ENCODE measurements at regions not wholly inside any gene's neighbourhood (a gene's known extent, or its start where the extent isn't known, plus 50 kb on each side); places are given as distances from the start of the nearest gene placed in this dataset.

- dilution Hi-C loops (cut with MboI; ENCODE audit: extremely low pct_ligation_motif_present, low sequenced_read_pairs) (no loop called here), intact Hi-C loops (cut with micrococcal nuclease) (no loop called here)
- Histone ChIP-seq H3K27ac (ENCODE audit: insufficient read depth, low read depth, low read length) (no peak overlapping the region), H3K4me2 (ENCODE audit: insufficient read depth, low read length) (no peak overlapping the region), H3K27me3 (ENCODE audit: control insufficient read depth in 2 of 2, insufficient read depth in 2 of 2, low read length in 2 of 2) (no peaks in the 10 kb centered on the region), H2AFZ (ENCODE audit: low read depth, low read length) (no peak overlapping the region), H3K4me3 (replicated peaks in 1 of 3; ENCODE audit: insufficient read depth in 1 of 3, low read depth in 1 of 3, low read length in 3 of 3) (no peak overlapping the region), H3K79me2 (ENCODE audit: control insufficient read depth, insufficient read depth, low read length) (no peaks in the 10 kb centered on the region), H3K36me3 (ENCODE audit: control insufficient read depth in 2 of 2, extremely low read depth in 1 of 2, insufficient read depth in 2 of 2, low read length in 2 of 2) (no peaks in the 10 kb centered on the region), H3K9ac (replicated peaks; ENCODE audit: extremely low read depth, insufficient read depth, low read length) (no peak overlapping the region), H3K4me1 (ENCODE audit: control insufficient read depth, extremely low read depth, insufficient read depth, low read length) (no peaks in the 10 kb centered on the region), H4K20me1 (replicated peaks; ENCODE audit: control insufficient read depth, extremely low read depth, insufficient read depth, low read length) (no peaks in the 10 kb centered on the region), H3K9me1 (replicated peaks; ENCODE audit: control insufficient read depth, extremely low read depth, insufficient read depth, low read length) (no peaks in the 10 kb centered on the region), H3K9me3 (replicated peaks; ENCODE audit: control insufficient read depth, insufficient read depth, low read length) (no peaks in the 10 kb centered on the region)
- BruUV-seq (replicated peaks), result no TSS peak
- FAIRE-seq, result no peak
- ChIA-PET POLR2A (no interaction called here), CTCF (no interaction called here)
- no peak for TF ChIP-seq POLR2AphosphoS5 (IDR thresholded peaks at IDR 0.05; ENCODE audit: insufficient read depth, low read depth, low read length)
- DNase-seq (ENCODE audit: low read depth, low spot score), result no peak
Measured at GRCh38 chr14:36013483-36013882, 163.0 kb downstream of the PTCSC3 start.

- intact Hi-C loops (cut with micrococcal nuclease) (no loop called here), dilution Hi-C loops (cut with MboI; ENCODE audit: extremely low pct_ligation_motif_present, low sequenced_read_pairs) (no loop called here)
- no peak overlapping the region for H3K27ac ChIP-seq (ENCODE audit: insufficient read depth, low read depth, low read length)
- DNase-seq (ENCODE audit: low read depth, low spot score) (no peak), FAIRE-seq (no peak)
- no peaks in the 10 kb centered on the region for H3K9me3 ChIP-seq (replicated peaks; ENCODE audit: control insufficient read depth, insufficient read depth, low read length)
- BruUV-seq (replicated peaks), result no TSS peak
- H3K27me3 ChIP-seq (ENCODE audit: control insufficient read depth in 2 of 2, insufficient read depth in 2 of 2, low read length in 2 of 2), result no peaks in the 10 kb centered on the region
- H3K4me3 ChIP-seq (replicated peaks in 1 of 3; ENCODE audit: insufficient read depth in 1 of 3, low read depth in 1 of 3, low read length in 3 of 3), result no peak overlapping the region
- POLR2A ChIA-PET, result no interaction called here
- no peak overlapping the region for H3K4me2 ChIP-seq (ENCODE audit: insufficient read depth, low read length)
- CTCF ChIA-PET, result no interaction called here
- no peaks in the 10 kb centered on the region for H3K4me1 ChIP-seq (ENCODE audit: control insufficient read depth, extremely low read depth, insufficient read depth, low read length)
- H3K9ac ChIP-seq (replicated peaks; ENCODE audit: extremely low read depth, insufficient read depth, low read length), result no peak overlapping the region
- no peak for TF ChIP-seq MYC (IDR thresholded peaks at IDR 0.05; ENCODE audit: low read depth, low read length)
- no peak for TF ChIP-seq GATA2 (IDR thresholded peaks at IDR 0.05; ENCODE audit: insufficient read depth, insufficient read length, low read depth, low read length)
- TF ChIP-seq MAX (IDR thresholded peaks at IDR 0.05; ENCODE audit: insufficient read depth, insufficient read length), result no peak
- TF ChIP-seq EZH2 (IDR thresholded peaks at IDR 0.05; ENCODE audit: borderline replicate concordance, low read depth, low read length, severe bottlenecking), result no peak
- no peak for TF ChIP-seq POLR2AphosphoS5 (IDR thresholded peaks at IDR 0.05; ENCODE audit: insufficient read depth, low read depth, low read length)
- TF ChIP-seq FOS (IDR thresholded peaks at IDR 0.05; ENCODE audit: borderline replicate concordance, insufficient read depth, low read length), result no peak
- TF ChIP-seq POLR2A (IDR thresholded peaks at IDR 0.05; ENCODE audit: low read depth, low read length), result no peak
- TF ChIP-seq CTCF (IDR thresholded peaks at IDR 0.05; ENCODE audit: extremely low read depth in 1 of 2, insufficient read depth in 1 of 2, low read depth in 1 of 2, low read length in 2 of 2), result no peak
- TF ChIP-seq JUN (IDR thresholded peaks at IDR 0.05; ENCODE audit: borderline replicate concordance, insufficient read depth, insufficient read length, low read depth), result no peak
- no peak overlapping the region for H2AFZ ChIP-seq (ENCODE audit: low read depth, low read length)
- H3K36me3 ChIP-seq (ENCODE audit: control insufficient read depth in 2 of 2, extremely low read depth in 1 of 2, insufficient read depth in 2 of 2, low read length in 2 of 2), result no peaks in the 10 kb centered on the region
- no peaks in the 10 kb centered on the region for H3K79me2 ChIP-seq (ENCODE audit: control insufficient read depth, insufficient read depth, low read length)
- no peaks in the 10 kb centered on the region for H4K20me1 ChIP-seq (replicated peaks; ENCODE audit: control insufficient read depth, extremely low read depth, insufficient read depth, low read length)
- H3K9me1 ChIP-seq (replicated peaks; ENCODE audit: control insufficient read depth, extremely low read depth, insufficient read depth, low read length), result no peaks in the 10 kb centered on the region
Measured at GRCh38 chr14:36012621-36013020, 163.9 kb downstream of the PTCSC3 start.

Data from endothelial cell of umbilical vein (primary cell).